Activated CD8-positive, alpha-beta memory T cell treated with anti-CD3 and anti-CD28 coated beads, Interleukin-2, amount 50 U/mL, for 1 hour (primary cell): ENCODE measurements at regions not wholly inside any gene's neighbourhood (a gene's known extent, or its start where the extent isn't known, plus 50 kb on each side); places are given as distances from the start of the nearest gene placed in this dataset.

ENCODE experiments used
- DNase-seq: peaks from one replicate; pipeline ENCODE4 v3.0.0-alpha.2; 2020; ENCODE audit errors: extremely low read depth

GRCh38 chr3:106748472-106749262, 628.6 kb upstream of the CCDC54 start:
- no peak for DNase-seq

GRCh38 chr3:106750092-106750491, 627.1 kb upstream of the CCDC54 start:
- DNase-seq, result no peak

- no peak for DNase-seq
These were observed 621.9 kb upstream of the CCDC54 start for GRCh38 chr3:106755336-106755735.

- DNase-seq, result no peak
These were observed 620.3 kb upstream of the CCDC54 start for GRCh38 chr3:106756901-106757300.

GRCh38 chr3:106758459-106758858, 618.8 kb upstream of the CCDC54 start:
- DNase-seq, result no peak

GRCh38 chr3:106759731-106760130, 617.5 kb upstream of the CCDC54 start:
- DNase-seq, result no peak

GRCh38 chr3:106765342-106765741, 611.9 kb upstream of the CCDC54 start:
- no peak for DNase-seq

- no peak for DNase-seq
These were observed 608.2 kb upstream of the CCDC54 start for GRCh38 chr3:106768941-106769480.

GRCh38 chr3:106773795-106774194, 603.4 kb upstream of the CCDC54 start:
- DNase-seq, result no peak

- no peak for DNase-seq
These were observed 594.0 kb upstream of the CCDC54 start for GRCh38 chr3:106783231-106783630.

- DNase-seq, result no peak
These were observed 588.0 kb upstream of the CCDC54 start for GRCh38 chr3:106789276-106789675.

- no peak for DNase-seq
These were observed 584.5 kb upstream of the CCDC54 start for GRCh38 chr3:106792716-106793115.

GRCh38 chr3:106794442-106794841, 582.8 kb upstream of the CCDC54 start:
- no peak for DNase-seq

- DNase-seq, result no peak
These were observed 581.7 kb upstream of the CCDC54 start for GRCh38 chr3:106795553-106795952.

- DNase-seq, result no peak
These were observed 579.8 kb upstream of the CCDC54 start for GRCh38 chr3:106797461-106797860.

- DNase-seq, result no peak
These were observed 571.6 kb upstream of the CCDC54 start for GRCh38 chr3:106805625-106806024.

GRCh38 chr3:106806964-106807363, 570.3 kb upstream of the CCDC54 start:
- no peak for DNase-seq

GRCh38 chr3:106809041-106809440, 568.2 kb upstream of the CCDC54 start:
- DNase-seq, result no peak

GRCh38 chr3:106809623-106810299, 567.5 kb upstream of the CCDC54 start:
- DNase-seq, result no peak

- DNase-seq, result no peak
These were observed 566.9 kb upstream of the CCDC54 start for GRCh38 chr3:106810300-106810875.

- DNase-seq, result no peak
These were observed 565.9 kb upstream of the CCDC54 start for GRCh38 chr3:106811376-106811775.

- DNase-seq, result no peak
These were observed 563.5 kb upstream of the CCDC54 start for GRCh38 chr3:106813742-106814141.

- DNase-seq, result no peak
These were observed 563.0 kb upstream of the CCDC54 start for GRCh38 chr3:106814231-106814630.
